SK-N-SH (cell line): ENCODE measurements at regions not wholly inside any gene's neighbourhood (a gene's known extent, or its start where the extent isn't known, plus 50 kb on each side); places are given as distances from the start of the nearest gene placed in this dataset.

ENCODE experiments used
- CTCF ChIP-seq: fragments of 200-600 bp; sonication (generic); IDR thresholded peaks from 2 replicates; pipeline ENCODE4 v1.6.1; 2017; ENCODE audit warnings: antibody characterized with exemption, mild to moderate bottlenecking, moderate library complexity
- EP300 ChIP-seq, 2 experiments: IDR thresholded peaks; 2 replicates each; pipeline versions ENCODE4 v1.4.0 to v1.6.1; 2012; ENCODE audit warnings: borderline replicate concordance in 1 of 2, low read depth in 1 of 2, low read length in 1 of 2
- FOXJ3 ChIP-seq: sonication (generic); formaldehyde crosslinking; IDR thresholded peaks from 2 replicates; pipeline ENCODE4 v1.5.1; 2020; ENCODE audit warnings: mild to moderate bottlenecking, missing genetic modification reagents
- MAX ChIP-seq: IDR thresholded peaks from 2 replicates; pipeline ENCODE4 v1.4.0; 2012; ENCODE audit warnings: low read depth
- POLR2AphosphoS5 ChIP-seq: IDR thresholded peaks from 2 replicates; pipeline ENCODE4 v1.6.1; 2012; ENCODE audit warnings: low read depth, low read length
- RAD21 ChIP-seq: IDR thresholded peaks from 2 replicates; pipeline ENCODE4 v1.6.1; 2012; ENCODE audit warnings: mild to moderate bottlenecking, low read length
- RCOR1 ChIP-seq: fragments of 150-350 bp; IDR thresholded peaks from 2 replicates; pipeline ENCODE4 v1.6.1; 2017; ENCODE audit warnings: antibody characterized with exemption, low read length
- SMC3 ChIP-seq: IDR thresholded peaks from 2 replicates; pipeline ENCODE4 v1.6.1; 2012; ENCODE audit warnings: low read depth, low read length, improper control_type of control experiment
- TAF1 ChIP-seq: IDR thresholded peaks from 2 replicates; pipeline ENCODE4 v1.6.1; 2012; ENCODE audit warnings: low read depth, mild to moderate bottlenecking, low read length, moderate library complexity, borderline replicate concordance
- TEAD4 ChIP-seq: IDR thresholded peaks from 2 replicates; pipeline ENCODE4 v1.4.0; 2012; ENCODE audit warnings: mild to moderate bottlenecking, borderline replicate concordance; ENCODE audit not compliant: insufficient read depth
- YY1 ChIP-seq: IDR thresholded peaks from 2 replicates; pipeline ENCODE4 v1.4.0; 2012; ENCODE audit warnings: low read depth, mild to moderate bottlenecking
- TF ChIP-seq, protein P1 (sequence below): IDR thresholded peaks from 2 replicates; pipeline ENCODE4 v1.6.1; 2012; ENCODE audit warnings: mild to moderate bottlenecking, low read depth, low read length, moderate library complexity

- TF ChIP-seq, protein P1, sequence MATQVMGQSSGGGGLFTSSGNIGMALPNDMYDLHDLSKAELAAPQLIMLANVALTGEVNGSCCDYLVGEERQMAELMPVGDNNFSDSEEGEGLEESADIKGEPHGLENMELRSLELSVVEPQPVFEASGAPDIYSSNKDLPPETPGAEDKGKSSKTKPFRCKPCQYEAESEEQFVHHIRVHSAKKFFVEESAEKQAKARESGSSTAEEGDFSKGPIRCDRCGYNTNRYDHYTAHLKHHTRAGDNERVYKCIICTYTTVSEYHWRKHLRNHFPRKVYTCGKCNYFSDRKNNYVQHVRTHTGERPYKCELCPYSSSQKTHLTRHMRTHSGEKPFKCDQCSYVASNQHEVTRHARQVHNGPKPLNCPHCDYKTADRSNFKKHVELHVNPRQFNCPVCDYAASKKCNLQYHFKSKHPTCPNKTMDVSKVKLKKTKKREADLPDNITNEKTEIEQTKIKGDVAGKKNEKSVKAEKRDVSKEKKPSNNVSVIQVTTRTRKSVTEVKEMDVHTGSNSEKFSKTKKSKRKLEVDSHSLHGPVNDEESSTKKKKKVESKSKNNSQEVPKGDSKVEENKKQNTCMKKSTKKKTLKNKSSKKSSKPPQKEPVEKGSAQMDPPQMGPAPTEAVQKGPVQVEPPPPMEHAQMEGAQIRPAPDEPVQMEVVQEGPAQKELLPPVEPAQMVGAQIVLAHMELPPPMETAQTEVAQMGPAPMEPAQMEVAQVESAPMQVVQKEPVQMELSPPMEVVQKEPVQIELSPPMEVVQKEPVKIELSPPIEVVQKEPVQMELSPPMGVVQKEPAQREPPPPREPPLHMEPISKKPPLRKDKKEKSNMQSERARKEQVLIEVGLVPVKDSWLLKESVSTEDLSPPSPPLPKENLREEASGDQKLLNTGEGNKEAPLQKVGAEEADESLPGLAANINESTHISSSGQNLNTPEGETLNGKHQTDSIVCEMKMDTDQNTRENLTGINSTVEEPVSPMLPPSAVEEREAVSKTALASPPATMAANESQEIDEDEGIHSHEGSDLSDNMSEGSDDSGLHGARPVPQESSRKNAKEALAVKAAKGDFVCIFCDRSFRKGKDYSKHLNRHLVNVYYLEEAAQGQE, result no peak
- TF ChIP-seq CTCF, result no peak
- TF ChIP-seq YY1, result no peak
- TF ChIP-seq RAD21, result no peak
- no peak for TF ChIP-seq RCOR1
- TF ChIP-seq TAF1, result no peak
- no peak for TF ChIP-seq EP300 (IDR thresholded peaks at IDR 0.05; ENCODE audit: borderline replicate concordance in 1 of 2, low read depth in 1 of 2, low read length in 1 of 2)
- TF ChIP-seq SMC3, result no peak
- no peak for TF ChIP-seq MAX
- TF ChIP-seq TEAD4, result no peak
- no peak for TF ChIP-seq FOXJ3 (CRISPR knock-in tag)
- no peak for TF ChIP-seq POLR2AphosphoS5
These were observed 1214.0 kb downstream of the BRD1 start for GRCh38 chr22:48613566-48614200.
